ENCODE measurements at regions not wholly inside any gene's neighbourhood (a gene's known extent, or its start where the extent isn't known, plus 50 kb on each side); places are given as distances from the start of the nearest gene placed in this dataset.

- DNase-seq (ENCODE audit: low read depth), result no peak
Observed at GRCh38 chr13:82947683-82948082, 934.6 kb downstream of the SLITRK1 start.

- no peak for DNase-seq (ENCODE audit: low read depth)
Observed at GRCh38 chr13:82947191-82947621, 935.1 kb downstream of the SLITRK1 start.

GRCh38 chr13:82938644-82939043, 943.6 kb downstream of the SLITRK1 start:
- no peak for DNase-seq (ENCODE audit: low read depth)

GRCh38 chr13:82934000-82934399, 948.3 kb downstream of the SLITRK1 start:
- DNase-seq (ENCODE audit: low read depth), result no peak

GRCh38 chr13:82925114-82925513, 957.2 kb downstream of the SLITRK1 start:
- no peak for DNase-seq (ENCODE audit: low read depth)

- DNase-seq (ENCODE audit: low read depth), result no peak
Observed at GRCh38 chr13:82917984-82918383, 964.3 kb downstream of the SLITRK1 start.

- DNase-seq (ENCODE audit: low read depth), result no peak
Observed at GRCh38 chr13:82912564-82912963, 969.7 kb downstream of the SLITRK1 start.

GRCh38 chr13:82905071-82905470, 977.2 kb downstream of the SLITRK1 start:
- no peak for DNase-seq (ENCODE audit: low read depth)

GRCh38 chr13:82900453-82900852, 981.8 kb downstream of the SLITRK1 start:
- no peak for DNase-seq (ENCODE audit: low read depth)

- no peak for DNase-seq (ENCODE audit: low read depth)
Observed at GRCh38 chr13:82898586-82898985, 983.7 kb downstream of the SLITRK1 start.

GRCh38 chr13:82879921-82880320, 1002.4 kb downstream of the SLITRK1 start:
- no peak for DNase-seq (ENCODE audit: low read depth)

GRCh38 chr13:82878536-82878935, 1003.7 kb downstream of the SLITRK1 start:
- DNase-seq (ENCODE audit: low read depth), result no peak

- DNase-seq (ENCODE audit: low read depth), result no peak
Observed at GRCh38 chr13:82867284-82867683, 1015.0 kb downstream of the SLITRK1 start.

GRCh38 chr13:82850644-82851043, 1031.6 kb downstream of the SLITRK1 start:
- DNase-seq (ENCODE audit: low read depth), result no peak

- no peak for DNase-seq (ENCODE audit: low read depth)
Observed at GRCh38 chr13:82848766-82849165, 1033.5 kb downstream of the SLITRK1 start.

- no peak for DNase-seq (ENCODE audit: low read depth)
Observed at GRCh38 chr13:82847595-82847994, 1034.7 kb downstream of the SLITRK1 start.

GRCh38 chr13:82833923-82834322, 1048.4 kb downstream of the SLITRK1 start:
- DNase-seq (ENCODE audit: low read depth), result no peak

GRCh38 chr13:82829040-82829439, 1053.2 kb downstream of the SLITRK1 start:
- DNase-seq (ENCODE audit: low read depth), result no peak

GRCh38 chr13:82827724-82828123, 1054.5 kb downstream of the SLITRK1 start:
- no peak for DNase-seq (ENCODE audit: low read depth)

- DNase-seq (ENCODE audit: low read depth), result no peak
Observed at GRCh38 chr13:82822935-82823334, 1059.3 kb downstream of the SLITRK1 start.

- no peak for DNase-seq (ENCODE audit: low read depth)
Observed at GRCh38 chr13:82817133-82817532, 1065.1 kb downstream of the SLITRK1 start.

- DNase-seq (ENCODE audit: low read depth), result no peak
Observed at GRCh38 chr13:82815791-82816190, 1066.5 kb downstream of the SLITRK1 start.

- DNase-seq (ENCODE audit: low read depth), result no peak
Observed at GRCh38 chr13:82803341-82803740, 1078.9 kb downstream of the SLITRK1 start.

- no peak for DNase-seq (ENCODE audit: low read depth)
Observed at GRCh38 chr13:82802528-82802927, 1079.7 kb downstream of the SLITRK1 start.

GRCh38 chr13:82800391-82800790, 1081.9 kb downstream of the SLITRK1 start:
- no peak for DNase-seq (ENCODE audit: low read depth)
